CD1c-positive myeloid dendritic cell (primary cell): ENCODE measurements at regions not wholly inside any gene's neighbourhood (a gene's known extent, or its start where the extent isn't known, plus 50 kb on each side); places are given as distances from the start of the nearest gene placed in this dataset.

Source experiments
- DNase-seq: peaks from one replicate; pipeline ENCODE4 v3.0.0-alpha.2; 2016; ENCODE audit errors: extremely low spot score

- no peak for DNase-seq
These were observed 1170.4 kb downstream of the EFNB2 start for GRCh38 chr13:105365021-105365550.

GRCh38 chr13:105364191-105364590 is 1171.3 kb downstream of the EFNB2 start:
- DNase-seq, result no peak

- DNase-seq, result no peak
These were observed 1171.9 kb downstream of the EFNB2 start for GRCh38 chr13:105363261-105364190.

GRCh38 chr13:105353654-105354053 is 1181.8 kb downstream of the EFNB2 start:
- DNase-seq, result no peak

GRCh38 chr13:105349082-105349723 is 1186.3 kb downstream of the EFNB2 start:
- no peak for DNase-seq

- no peak for DNase-seq
These were observed 1189.2 kb downstream of the EFNB2 start for GRCh38 chr13:105346141-105346775.

GRCh38 chr13:105345730-105346129 is 1189.7 kb downstream of the EFNB2 start:
- no peak for DNase-seq

GRCh38 chr13:105345131-105345530 is 1190.3 kb downstream of the EFNB2 start:
- DNase-seq, result no peak

GRCh38 chr13:105343134-105343806 is 1192.2 kb downstream of the EFNB2 start:
- DNase-seq, result no peak

GRCh38 chr13:105342281-105342820 is 1193.1 kb downstream of the EFNB2 start:
- DNase-seq, result no peak

GRCh38 chr13:105341758-105342157 is 1193.7 kb downstream of the EFNB2 start:
- DNase-seq, result no peak

- DNase-seq, result no peak
These were observed 1194.2 kb downstream of the EFNB2 start for GRCh38 chr13:105341256-105341655.

- no peak for DNase-seq
These were observed 1195.3 kb downstream of the EFNB2 start for GRCh38 chr13:105340061-105340606.

- DNase-seq, result no peak
These were observed 1196.7 kb downstream of the EFNB2 start for GRCh38 chr13:105338773-105339172.

- DNase-seq, result no peak
These were observed 1197.5 kb downstream of the EFNB2 start for GRCh38 chr13:105338006-105338405.

- DNase-seq, result no peak
These were observed 1198.5 kb downstream of the EFNB2 start for GRCh38 chr13:105336706-105337576.

GRCh38 chr13:105334211-105334610 is 1201.3 kb downstream of the EFNB2 start:
- no peak for DNase-seq

- no peak for DNase-seq
These were observed 1202.0 kb downstream of the EFNB2 start for GRCh38 chr13:105333416-105333815.

GRCh38 chr13:105329359-105329758 is 1206.1 kb downstream of the EFNB2 start:
- no peak for DNase-seq

GRCh38 chr13:105328212-105328611 is 1207.2 kb downstream of the EFNB2 start:
- no peak for DNase-seq
